ENCODE measurements at regions not wholly inside any gene's neighbourhood (a gene's known extent, or its start where the extent isn't known, plus 50 kb on each side); places are given as distances from the start of the nearest gene placed in this dataset.

- H3K27ac ChIP-seq: no peak overlapping the region
- no peak overlapping the region for H3K4me3 ChIP-seq
Observed at GRCh38 chr1:106061586-106062495, 994.6 kb upstream of the PRMT6 start.

DNA sequence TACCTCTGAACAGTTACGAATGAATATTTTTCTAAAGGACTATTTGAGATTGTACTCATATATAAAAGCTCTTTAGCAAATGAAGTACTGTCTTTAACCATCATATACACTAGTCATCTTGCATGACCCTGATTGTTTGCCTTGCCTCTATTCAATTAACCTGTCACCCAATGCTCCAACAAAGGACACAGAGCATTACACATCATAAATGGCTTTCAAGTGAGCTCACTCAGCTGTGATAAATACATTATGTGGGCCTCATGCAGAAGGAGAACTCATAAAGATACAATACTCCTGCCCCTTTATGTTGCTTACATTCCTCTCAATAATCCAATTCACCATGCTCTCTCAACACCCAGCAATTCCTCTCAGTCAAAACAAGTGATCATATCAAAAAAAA is 993.0 kb upstream of the PRMT6 start:
- Histone ChIP-seq H3K27ac (no peak overlapping the region), H3K4me3 (no peak overlapping the region)

- H3K27ac ChIP-seq: no peak overlapping the region
- no peak overlapping the region for H3K4me3 ChIP-seq
Observed at GRCh38 chr1:106072909-106073600, 983.4 kb upstream of the PRMT6 start.

GRCh38 chr1:106080608-106081325 is 975.7 kb upstream of the PRMT6 start:
- no peak overlapping the region for H3K27ac ChIP-seq
- H3K4me3 ChIP-seq: no peak overlapping the region

DNA sequence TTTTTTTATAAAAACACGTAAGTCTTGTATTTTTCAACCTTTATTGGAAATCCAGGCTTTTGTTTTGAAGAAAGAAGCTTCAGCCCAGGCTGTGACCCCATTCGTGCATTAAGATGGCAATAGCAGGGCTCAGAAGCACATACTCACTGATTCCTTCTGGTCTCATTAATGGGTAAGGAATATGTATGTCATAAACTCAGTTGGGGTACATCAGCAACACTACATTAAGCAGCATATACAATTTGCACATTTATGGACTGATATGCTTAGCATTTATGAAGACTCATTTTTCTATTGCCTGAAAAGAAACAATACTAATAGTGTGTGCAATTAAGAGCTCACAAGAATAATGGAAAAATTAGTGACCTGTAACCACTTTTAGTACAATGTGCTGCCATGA is 945.4 kb upstream of the PRMT6 start:
- Histone ChIP-seq H3K27ac (no peak overlapping the region), H3K4me3 (no peak overlapping the region)

GRCh38 chr1:106113851-106114250 is 942.6 kb upstream of the PRMT6 start:
- H3K27ac ChIP-seq: no peak overlapping the region
- no peak overlapping the region for H3K4me3 ChIP-seq

DNA sequence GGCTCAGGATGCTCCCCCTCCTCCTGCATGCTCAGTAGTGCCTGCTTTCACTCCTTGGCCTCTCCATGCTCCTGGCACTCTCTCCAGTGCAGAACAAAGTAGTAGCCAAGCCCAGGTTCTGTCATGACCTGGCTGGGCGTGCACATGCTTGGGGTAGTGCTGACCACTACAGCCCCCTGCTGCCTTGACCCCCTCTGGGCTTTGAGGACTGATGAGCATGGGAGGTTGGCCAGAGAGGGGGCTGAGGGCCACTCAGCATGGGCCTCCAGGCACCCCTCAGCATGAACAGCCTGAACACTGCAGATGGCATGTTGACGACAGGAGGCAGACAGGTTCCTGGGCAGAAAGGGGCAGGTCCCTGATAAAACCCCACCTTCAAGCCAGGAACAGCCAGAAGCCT is 935.7 kb upstream of the PRMT6 start:
- H3K27ac ChIP-seq: no peak overlapping the region
- no peak overlapping the region for H3K4me3 ChIP-seq

DNA sequence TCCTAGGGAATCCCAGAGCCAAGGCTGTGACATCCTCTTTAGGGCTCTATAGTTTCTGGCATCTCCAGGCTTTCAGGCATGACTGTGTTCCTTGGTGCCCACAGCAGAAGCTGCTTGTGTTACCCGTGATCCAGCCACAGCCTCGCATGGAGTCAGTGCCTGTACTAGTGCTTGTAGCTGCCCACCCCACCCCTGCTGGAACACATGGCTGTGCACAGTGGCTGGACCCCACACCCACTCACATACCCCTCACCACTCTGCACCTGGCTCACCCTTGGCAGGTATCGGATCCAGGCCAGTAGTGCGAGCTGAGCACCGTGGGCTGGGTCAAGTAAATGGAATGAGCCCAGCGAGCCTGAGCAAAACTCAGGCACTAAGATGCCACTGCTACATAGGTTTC is 934.7 kb upstream of the PRMT6 start:
- H3K27ac ChIP-seq: no peak overlapping the region
- H3K4me3 ChIP-seq: no peak overlapping the region

DNA sequence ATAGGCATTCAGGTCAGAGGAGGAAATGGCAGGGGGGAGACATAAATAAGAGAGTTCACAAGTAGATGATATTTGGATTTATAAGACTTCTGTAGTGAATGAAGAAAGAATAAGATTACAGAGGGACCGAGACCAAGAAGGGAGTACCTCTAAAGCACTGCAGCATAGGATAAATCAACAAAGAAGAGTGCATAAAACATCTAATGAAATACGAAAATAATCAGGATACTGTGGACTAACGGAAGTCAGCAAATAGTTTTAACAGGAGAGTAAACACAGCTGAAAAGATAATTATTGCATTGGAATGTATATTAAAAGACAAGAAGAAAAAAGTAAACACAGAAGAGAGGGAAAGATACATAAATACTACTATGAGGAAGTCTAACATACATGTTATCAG is 921.9 kb upstream of the PRMT6 start:
- Histone ChIP-seq H3K4me3 (no peak overlapping the region), H3K27ac (no peak overlapping the region)

DNA sequence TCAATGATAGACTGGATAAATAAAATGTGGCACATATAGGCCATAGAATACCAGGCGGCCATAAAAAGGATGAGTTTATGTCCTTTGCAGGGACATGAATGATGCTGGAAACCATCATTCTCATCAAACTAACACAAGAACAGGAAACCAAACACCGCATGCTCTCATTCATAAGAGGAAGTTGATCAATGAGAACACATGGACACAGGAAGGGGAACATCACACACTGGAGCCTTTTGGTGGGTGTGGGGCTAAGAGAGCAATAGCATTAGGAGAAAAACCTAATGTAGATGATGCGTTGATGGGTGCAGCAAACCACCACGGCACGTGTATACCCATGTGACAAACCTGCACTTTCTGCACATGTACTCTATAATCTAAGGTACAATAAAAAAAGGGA is 883.4 kb upstream of the PRMT6 start:
- H3K4me3 ChIP-seq: no peak overlapping the region
- H3K27ac ChIP-seq: no peak overlapping the region

GRCh38 chr1:106178791-106179190 is 877.7 kb upstream of the PRMT6 start:
- Histone ChIP-seq H3K4me3 (no peak overlapping the region), H3K27ac (no peak overlapping the region)

DNA sequence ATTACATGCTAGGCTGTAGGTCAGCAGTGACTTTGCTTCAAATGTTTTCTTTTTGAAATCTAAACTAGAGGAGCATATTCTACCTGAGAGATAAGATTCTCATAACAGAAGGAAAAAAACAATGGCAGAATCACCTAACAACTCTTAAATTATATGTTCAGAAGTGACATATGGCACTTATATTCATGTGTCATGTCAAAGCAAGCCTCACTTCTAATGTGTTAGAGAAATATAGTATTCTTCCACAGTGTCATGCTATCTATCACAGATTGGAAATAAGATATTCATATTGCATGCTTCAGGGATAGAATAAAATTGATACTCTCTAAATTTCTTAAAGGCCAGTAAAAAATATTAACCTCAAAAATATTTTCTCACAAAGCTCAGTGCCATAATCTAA is 874.6 kb upstream of the PRMT6 start:
- no peak overlapping the region for H3K27ac ChIP-seq
- H3K4me3 ChIP-seq: no peak overlapping the region

- H3K4me3 ChIP-seq: no peak overlapping the region
- H3K27ac ChIP-seq: no peak overlapping the region
Observed at GRCh38 chr1:106185089-106185488, 871.4 kb upstream of the PRMT6 start.

- Histone ChIP-seq H3K27ac (no peak overlapping the region), H3K4me3 (no peak overlapping the region)
Observed at GRCh38 chr1:106189780-106190179, 866.7 kb upstream of the PRMT6 start.

GRCh38 chr1:106194206-106194605 is 862.3 kb upstream of the PRMT6 start:
- H3K4me3 ChIP-seq: no peak overlapping the region

DNA sequence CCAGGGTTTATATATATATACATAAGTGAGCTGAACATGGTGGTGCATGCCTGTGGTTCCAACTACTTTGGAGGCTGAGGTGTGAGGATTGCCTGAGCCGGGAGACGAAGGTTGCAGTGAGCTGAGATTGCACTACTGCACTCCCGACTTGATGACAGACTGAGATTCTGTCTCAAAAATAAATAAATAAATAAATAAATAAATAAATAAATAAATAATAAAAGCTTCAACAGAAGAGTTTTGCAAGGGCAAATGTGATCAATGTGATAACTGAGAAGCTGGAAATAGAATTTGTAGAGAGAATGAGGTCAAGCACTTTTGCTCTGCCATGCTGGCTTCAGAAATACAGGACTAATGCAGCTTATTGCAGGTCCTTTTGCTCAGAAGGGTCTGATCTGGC is 855.8 kb upstream of the PRMT6 start:
- no peak overlapping the region for H3K4me3 ChIP-seq
- H3K27ac ChIP-seq: no peak overlapping the region

More at GRCh38 chr1:106194206-106194605, 862.3 kb upstream of the PRMT6 start:
- no peak overlapping the region for H3K27ac ChIP-seq

GRCh38 chr1:106207185-106207584 is 849.3 kb upstream of the PRMT6 start:
- no peak overlapping the region for H3K27ac ChIP-seq
- H3K4me3 ChIP-seq: no peak overlapping the region

DNA sequence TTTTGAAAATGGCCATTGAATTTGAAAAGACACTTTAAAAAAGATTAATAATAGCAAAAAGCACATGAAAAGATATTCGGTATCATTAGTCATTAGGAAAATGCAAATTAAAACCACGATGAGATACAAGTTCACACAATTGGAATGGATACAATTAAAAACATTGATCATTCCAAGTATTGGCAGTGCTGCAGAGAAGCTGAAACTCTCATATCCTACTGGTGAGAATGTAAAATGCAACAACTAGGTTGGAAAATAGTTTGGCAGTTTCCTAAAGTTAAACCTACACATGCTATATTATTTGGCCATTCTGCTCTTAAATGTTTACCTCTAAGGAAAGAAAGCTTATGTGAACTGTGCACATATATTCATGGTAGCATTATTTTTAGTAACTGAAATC is 838.7 kb upstream of the PRMT6 start:
- no peak overlapping the region for H3K4me3 ChIP-seq
- H3K27ac ChIP-seq: no peak overlapping the region

DNA sequence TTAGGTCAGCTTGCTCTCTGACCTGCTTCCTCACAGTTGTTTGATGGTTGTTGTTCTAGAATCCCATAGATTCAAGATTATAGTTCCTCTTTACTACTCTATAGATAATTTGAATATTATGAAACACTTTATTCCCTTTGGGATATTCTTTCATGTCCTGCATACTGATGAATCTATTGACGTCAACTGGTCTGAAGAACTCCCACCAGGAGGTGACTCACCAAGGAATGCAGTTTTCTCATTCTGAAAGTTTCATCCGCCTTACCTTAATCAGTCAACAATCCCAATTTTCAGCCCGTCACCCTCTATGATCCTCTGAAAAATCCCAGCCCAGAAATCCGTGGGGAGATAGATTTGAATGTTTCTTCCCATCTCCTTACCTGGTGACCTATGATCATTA is 834.1 kb upstream of the PRMT6 start:
- H3K27ac ChIP-seq: no peak overlapping the region
- no peak overlapping the region for H3K4me3 ChIP-seq

DNA sequence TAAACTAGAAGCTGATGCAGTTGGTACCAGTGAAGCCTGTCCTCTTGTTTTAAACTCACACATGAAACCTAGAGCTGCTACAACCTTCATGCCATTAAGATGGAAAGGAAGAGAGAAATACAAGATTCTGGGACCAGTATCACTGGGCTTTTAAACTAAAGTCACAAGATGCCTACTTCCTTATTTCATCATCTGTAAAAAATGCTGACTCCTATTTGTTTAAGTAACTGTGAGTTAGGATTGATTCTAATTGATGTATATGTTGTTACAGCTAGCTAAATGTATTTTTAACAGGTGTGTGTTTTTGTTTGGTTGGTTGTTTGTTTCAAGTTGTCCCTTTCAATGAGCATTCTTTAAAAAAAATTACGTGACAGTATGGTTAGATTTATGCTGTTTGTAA is 833.3 kb upstream of the PRMT6 start:
- Histone ChIP-seq H3K4me3 (no peak overlapping the region), H3K27ac (no peak overlapping the region)

DNA sequence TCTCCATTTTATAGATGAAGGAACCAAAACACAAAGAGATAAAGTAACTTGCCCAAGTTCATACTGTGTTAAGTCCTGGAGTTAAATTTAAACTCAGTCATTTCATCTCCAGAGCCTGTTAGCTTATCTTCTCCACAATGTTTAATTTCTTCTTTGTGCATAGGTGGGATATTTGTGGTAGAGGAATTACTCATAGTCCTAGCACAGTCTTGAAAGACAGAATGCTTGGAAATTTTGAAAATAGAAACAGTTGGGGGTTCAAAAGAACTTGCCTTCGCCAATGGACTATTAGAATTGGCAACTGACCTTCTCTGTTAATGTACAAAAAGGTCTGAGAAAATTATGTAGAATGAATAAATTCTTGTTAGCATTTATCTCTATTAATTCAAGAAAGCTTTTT is 832.0 kb upstream of the PRMT6 start:
- Histone ChIP-seq H3K27ac (no peak overlapping the region), H3K4me3 (no peak overlapping the region)

Measured in skin epidermis (tissue), 12 donors.